Dermis blood vessel endothelial cell (primary cell): ENCODE measurements at regions not wholly inside any gene's neighbourhood (a gene's known extent, or its start where the extent isn't known, plus 50 kb on each side); places are given as distances from the start of the nearest gene placed in this dataset.
"Not testable (repeated sequence)": the region's sequence is repeated elsewhere in the genome, so short reads cannot be mapped to it uniquely, and the experiment has no call there.

Experiments
- DNase-seq: peaks from one replicate; pipeline ENCODE4 v3.0.0; 2010

DNA sequence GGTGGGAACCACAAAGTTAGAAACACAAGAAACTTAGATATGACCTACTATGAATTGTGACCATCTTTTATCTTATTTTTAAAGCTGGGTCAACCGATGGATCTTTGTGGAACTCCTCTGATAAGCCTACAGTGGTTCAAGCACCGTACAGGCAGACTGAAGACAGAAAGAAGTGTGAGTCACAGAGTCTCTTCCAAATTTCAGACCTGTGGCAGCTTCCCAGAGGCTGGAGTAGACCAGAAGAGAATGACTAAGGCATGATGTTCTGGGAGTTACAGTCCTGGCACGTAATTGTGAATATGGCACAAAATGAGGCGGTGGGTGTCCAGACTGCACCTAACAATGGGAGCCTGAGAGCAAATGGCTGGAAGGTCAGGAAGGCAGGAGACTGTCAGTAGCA is 70.0 kb downstream of the LMO4 start:
- DNase-seq, result no peak

DNA sequence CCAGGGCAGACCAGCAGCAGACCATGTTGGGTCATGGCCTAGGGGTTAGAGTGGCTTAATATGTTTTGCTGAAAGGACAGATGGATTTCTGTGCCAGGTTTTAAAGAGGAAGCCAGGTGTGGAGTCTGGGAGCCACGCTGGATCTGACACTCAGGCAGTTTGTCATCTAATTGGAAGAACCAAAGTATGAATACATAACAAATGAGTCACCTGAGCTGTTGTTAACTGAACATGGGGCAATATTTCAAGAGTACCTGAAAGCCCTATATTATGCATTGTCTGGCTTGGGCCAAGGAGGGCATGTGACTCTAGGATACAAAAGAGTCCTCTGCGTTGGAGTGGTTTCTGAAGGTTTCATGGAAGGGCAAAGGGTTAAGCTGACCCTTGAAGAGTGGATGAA is 70.6 kb downstream of the LMO4 start:
- DNase-seq, result no peak

GRCh38 chr1:87399701-87400100 is 71.0 kb downstream of the LMO4 start:
- no peak for DNase-seq

DNA sequence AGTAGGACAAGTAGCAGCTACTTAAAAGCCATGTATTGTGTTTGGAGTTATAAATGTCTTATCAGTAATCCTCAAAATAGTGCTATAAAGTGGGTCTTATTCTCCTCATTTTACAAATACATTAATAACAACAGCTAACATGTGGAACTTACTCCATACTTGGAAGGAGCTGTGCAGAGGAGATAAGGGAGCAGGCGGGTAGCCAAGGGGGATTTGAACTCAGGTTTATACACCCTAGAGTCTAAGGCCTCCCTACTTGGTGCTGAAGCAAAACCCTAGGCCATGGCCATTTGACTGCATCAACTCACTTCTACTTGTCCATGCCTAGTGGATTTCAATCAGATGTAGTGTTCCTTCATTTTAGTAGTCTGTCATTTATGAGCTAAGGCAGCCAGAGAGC is 72.1 kb downstream of the LMO4 start:
- no peak for DNase-seq

DNA sequence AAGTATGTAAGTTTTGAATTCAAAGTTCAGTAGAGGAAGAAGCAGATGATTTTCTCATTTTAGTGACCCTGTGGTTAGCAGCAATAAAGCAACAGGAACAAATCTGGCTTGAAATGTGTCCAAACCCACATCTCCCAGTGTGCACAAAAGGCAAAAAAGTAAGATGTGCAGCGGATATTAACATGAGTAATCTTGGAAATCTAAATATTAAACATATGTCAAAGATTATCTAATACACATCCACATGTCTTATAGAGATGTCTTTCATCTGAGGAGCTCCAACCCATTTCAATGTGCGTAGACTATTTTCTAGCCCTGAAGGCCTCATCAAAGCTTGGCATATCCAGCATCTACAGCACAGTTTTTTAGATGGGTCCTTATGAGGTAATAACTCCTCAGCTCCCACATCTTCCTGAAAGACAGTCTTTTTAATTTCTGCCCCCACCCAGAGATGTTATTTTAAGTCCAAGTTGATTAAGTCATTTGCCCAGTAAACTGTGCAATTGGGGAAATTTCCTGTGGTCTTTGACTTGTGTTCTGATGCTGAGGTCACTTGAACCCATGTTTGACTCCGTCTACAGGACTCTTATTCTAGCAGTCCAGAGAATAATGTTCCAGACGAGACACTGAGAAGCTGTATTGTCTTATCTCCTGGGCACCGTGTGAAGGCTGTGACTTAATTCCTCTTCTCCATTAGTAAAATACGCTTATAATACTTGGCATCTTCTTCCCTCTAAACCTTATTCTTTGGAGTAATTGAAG is 73.7 kb downstream of the LMO4 start:
- no peak for DNase-seq

DNA sequence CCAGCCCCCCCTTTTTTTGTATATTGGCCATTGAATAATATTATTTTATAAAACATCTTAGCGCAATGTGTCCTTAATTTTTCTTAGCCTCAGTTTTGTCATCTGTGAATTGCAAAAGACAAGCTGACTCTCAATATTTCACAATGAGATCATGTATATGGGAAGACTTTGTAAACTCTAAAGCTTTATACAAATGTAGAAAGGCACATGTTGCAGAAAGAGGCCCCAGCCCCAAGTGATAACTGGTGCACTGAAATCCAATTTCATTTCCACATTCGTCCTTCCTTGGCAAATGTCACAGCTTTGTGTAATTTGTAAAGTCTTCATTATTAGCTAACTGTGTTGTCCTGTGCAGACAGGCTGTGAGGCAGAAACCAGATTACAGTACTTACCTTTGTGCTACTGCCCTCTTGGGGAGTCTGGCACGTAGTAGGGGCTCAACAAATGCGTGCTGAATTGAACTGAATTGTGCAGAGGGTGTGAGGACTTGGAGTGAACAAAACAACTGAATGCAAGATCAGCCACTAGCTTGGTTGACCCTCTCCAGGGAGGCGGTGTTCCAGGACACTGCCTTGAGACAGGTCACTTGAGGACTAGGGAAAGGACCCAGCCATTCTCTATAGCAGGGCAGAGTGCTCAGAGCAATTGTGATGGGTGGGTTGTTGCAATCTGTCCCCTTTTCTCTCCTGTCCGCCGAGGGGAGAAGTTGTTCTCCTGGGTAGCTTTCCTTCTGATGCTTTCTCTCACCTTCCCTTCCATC is 74.6 kb downstream of the LMO4 start:
- no peak for DNase-seq

- no peak for DNase-seq
These were observed 75.6 kb downstream of the LMO4 start for GRCh38 chr1:87404296-87404695.

DNA sequence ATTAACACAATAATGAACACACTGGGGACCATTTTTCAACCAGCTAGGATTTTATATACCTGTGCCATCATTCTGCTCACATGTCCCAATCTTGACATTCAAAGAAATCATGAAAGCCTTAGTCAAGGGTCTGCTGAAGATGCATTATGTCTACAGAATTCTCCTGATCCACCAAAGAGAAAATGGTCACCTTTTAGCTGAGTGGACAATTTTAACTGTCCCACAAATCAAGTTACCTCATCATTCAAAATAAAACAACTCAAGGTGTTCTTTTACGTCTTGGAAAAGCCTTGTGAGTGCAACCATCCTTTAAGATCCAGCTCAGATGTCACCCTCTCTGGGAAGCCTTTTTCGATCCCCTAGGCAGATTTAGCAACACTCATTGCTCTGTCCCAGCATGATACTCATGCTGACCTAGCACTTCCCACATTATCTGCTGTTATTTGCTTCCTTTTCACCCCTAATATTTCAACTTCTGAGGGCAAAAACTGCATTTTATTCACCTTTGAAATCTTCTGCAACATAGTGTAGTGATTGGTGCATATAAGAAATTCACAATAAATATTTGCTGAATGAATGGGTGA is 80.1 kb downstream of the LMO4 start:
- DNase-seq, result no peak

DNA sequence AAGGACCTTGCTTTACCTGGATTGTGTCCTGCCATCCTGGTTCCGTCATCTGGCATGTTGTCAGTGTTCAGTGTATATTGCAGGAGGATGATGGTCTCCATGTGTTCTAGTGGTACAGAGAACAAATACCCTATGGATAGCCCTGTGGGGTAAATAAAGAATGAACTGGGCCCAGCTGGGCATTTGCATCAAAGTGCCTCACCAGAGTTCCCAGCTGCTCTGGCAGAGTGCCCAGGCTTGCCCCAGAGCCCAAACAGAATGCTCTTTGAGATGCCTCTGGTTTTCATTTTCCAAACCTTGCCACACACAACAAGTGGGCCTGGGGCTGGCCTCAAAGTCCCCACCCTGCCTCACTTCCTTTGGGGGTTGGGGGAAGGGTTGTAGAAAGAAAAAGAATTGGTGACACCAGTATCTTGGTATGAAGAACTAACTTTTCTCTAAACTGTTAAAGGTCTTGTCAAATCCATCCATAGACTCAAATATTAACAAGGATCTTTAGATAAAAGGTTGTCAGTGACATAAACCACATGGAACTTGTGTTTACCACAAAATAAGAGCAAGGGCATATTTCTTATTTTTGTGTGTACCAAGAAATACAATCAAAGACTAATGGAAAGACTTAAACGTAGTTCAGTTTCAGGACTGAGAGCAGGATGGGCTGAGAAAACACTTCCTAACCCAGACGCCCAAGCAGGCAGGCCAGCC is 82.2 kb downstream of the LMO4 start:
- DNase-seq, result no peak

GRCh38 chr1:87413846-87414245 is 85.2 kb downstream of the LMO4 start:
- DNase-seq, result not testable (repeated sequence)

DNA sequence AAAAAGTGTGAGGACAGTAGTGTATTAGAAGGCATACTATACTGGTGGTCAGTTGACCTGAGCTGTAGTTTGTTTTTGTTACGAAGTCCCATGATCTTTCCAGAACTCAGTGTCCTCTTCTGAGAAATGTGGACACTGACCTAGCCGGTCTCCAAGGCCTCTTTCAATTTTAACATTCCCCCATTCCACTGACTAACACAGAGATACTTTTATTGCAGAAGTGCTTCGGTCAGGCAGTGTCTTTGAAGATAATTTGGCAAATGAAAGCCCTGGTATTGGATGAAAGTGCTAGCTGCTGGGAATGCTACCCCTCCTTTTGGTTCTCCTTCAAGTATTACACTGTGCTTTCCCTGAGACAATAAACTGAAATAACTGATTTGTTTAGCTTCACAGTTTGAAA is 89.4 kb downstream of the LMO4 start:
- DNase-seq, result no peak

- no peak for DNase-seq
These were observed 93.1 kb downstream of the LMO4 start for GRCh38 chr1:87421809-87422208.

DNA sequence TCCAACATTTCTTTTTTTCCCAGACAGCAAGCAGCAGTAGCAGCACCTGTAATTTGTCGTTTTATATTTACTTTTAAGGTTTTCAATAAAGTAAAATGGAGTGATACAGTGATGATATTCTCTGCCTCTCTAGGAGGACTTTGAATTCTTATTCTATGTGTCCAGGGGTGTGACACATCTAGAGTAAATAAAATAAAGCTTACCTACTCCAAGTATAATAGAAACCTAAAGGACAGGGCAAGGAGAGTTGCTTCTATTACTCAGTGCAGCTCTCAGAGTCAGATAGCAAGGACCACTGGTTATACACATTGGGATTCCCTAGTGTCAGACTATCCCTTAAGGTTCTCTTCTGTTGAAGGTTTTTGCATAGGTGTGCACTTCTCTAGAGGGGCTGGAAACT is 95.9 kb downstream of the LMO4 start:
- DNase-seq, result no peak

GRCh38 chr1:87426463-87427249 is 98.0 kb downstream of the LMO4 start:
- DNase-seq, result no peak

- no peak for DNase-seq
These were observed 99.7 kb downstream of the LMO4 start for GRCh38 chr1:87428367-87428766.

DNA sequence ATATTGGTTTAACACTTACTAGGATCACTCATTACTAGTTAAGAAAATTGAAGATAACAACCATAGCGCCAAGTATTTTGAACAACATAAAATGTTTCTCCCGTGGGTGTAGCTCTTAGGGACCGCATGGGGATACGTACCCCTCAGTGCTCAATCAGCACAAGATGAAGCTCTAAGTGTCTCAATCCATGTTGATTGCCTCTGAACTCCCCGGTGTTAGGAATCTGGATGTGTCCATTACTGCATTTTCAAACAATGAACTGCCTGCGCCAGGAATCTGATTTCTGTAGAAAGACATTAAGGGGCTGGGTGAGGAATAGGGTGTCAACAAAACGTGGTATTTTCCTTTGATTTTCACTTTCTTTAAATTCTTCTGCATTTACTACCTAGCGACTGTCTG is 100.2 kb downstream of the LMO4 start:
- DNase-seq, result no peak

- DNase-seq, result no peak
These were observed 104.0 kb downstream of the LMO4 start for GRCh38 chr1:87432685-87433084.

DNA sequence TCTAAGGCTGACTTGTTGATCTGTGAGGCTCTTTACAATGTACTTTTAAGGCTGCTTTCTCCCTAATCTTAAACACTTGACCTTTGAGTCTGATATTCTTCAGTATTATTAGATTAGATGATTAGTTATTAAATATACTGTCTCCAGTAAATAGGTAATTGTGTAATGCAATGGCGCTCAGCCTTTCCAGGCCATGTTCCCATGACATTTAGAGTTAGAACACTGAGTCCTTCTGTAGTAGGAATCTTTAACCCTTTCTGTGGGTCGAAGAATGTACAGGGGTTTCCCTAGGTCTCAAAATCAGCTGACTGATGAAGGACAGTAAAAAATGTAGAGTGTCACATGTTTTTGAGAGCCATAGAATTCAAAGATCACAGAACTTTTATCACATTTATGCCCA is 104.4 kb downstream of the LMO4 start:
- DNase-seq, result not testable (repeated sequence)

- no peak for DNase-seq
These were observed 106.8 kb downstream of the LMO4 start for GRCh38 chr1:87435484-87435883.

GRCh38 chr1:87436115-87436514 is 107.4 kb downstream of the LMO4 start:
- DNase-seq, result not testable (repeated sequence)

- no peak for DNase-seq
These were observed 107.9 kb downstream of the LMO4 start for GRCh38 chr1:87436534-87436933.

DNA sequence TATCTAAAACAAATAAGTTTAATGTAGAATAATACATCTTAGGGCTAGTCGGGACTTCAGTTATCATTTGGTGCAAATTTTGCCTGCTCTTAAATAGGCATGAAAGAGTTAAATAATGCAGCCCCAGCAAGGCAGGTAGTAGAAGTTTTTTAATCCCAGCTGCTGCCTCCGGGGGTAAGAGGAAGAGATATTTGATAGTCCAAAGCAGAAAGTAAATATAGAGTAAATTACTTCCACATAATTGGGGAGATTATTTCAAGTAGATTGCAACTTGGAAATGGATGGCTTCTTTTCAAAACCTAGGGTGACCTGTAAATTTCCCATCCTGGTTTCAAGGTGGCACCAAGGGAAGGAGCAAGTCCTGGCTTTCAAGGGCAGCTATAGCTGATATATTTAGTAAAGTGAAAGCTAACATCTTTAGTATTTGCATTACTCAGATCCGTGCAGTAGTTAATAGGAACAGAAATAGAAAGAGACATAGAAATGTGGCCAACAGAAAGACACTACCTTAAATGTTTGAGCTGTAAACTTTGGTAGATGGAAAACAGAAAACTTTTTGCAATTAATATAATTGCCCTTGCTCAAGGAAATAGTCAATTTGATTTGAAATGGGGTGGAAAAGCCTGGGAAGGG is 109.1 kb downstream of the LMO4 start:
- no peak for DNase-seq
